ENCODE measurements at regions not wholly inside any gene's neighbourhood (a gene's known extent, or its start where the extent isn't known, plus 50 kb on each side); places are given as distances from the start of the nearest gene placed in this dataset.
"Not testable (repeated sequence)": the region's sequence is repeated elsewhere in the genome, so short reads cannot be mapped to it uniquely, and the experiment has no call there.

DNA sequence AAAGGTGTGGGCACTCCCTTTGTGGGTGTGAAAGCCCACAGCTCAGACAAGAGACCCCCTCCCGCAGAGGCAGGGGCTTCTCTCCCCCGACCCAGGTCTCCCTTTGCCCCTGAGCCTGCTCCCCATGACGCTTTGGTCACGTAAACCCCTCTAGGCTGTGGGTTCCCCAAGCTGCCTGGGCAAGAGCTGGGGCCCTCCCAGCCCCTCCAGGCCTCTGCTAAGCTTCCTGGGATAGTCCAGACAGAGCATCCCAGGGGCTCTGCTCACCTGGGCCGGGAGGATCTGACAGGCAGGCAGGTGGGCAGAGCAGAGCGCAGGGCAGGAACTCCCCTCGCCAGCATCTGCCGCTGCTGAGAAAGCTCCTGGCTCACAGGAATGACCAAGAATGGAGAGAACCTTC is 177.3 kb downstream of the BANP start:
- DNase-seq (ENCODE audit: low read depth) = no peak

GRCh38 chr16:88129133-88129532 is 177.9 kb downstream of the BANP start:
- DNase-seq (ENCODE audit: low read depth) = not testable (repeated sequence)

DNA sequence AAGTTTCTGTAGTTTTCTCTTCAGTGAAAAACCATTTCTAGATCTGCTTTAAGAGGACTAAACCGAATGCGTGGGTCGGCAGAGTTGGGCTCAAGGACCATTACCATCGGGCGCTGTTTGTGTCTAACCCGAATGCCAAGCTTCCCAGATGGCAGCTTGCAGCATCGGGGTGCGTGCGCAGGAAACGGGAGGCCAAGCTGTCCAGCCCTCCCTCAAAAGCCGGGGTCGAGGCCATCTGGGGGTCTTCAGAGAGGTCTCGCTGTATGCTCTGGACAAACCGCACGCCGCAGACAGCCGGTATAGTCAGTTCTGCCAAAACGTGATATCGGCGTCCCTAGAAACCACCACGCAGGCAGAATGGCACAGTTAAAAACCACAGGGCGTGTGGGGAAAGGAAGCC is 178.8 kb downstream of the BANP start:
- no peak for DNase-seq (ENCODE audit: low read depth)

- no peak for DNase-seq (ENCODE audit: low read depth)
These were observed 179.4 kb downstream of the BANP start for GRCh38 chr16:88130681-88131080.

DNA sequence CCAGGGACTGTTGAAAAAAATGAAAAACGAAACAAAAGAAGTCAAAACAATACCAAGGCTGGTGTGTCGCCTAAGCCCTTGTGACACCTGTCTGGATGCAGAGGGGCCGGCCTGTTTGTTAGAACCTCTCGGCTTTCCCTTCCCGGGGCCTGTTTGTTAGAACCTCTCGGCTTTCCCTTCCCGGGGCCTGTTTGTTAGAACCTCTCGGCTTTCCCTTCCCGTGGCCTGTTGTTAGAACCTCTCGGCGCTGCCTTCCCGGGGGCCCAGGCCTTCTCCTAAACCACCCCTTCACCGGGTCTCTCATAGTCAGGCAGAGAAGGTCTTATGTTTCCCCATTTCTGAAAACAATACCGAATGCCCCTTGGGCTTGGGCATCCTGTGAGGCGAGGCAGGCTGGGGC is 180.0 kb downstream of the BANP start:
- DNase-seq (ENCODE audit: low read depth) = no peak

- no peak for DNase-seq (ENCODE audit: low read depth)
These were observed 180.7 kb downstream of the BANP start for GRCh38 chr16:88131966-88132365.

DNA sequence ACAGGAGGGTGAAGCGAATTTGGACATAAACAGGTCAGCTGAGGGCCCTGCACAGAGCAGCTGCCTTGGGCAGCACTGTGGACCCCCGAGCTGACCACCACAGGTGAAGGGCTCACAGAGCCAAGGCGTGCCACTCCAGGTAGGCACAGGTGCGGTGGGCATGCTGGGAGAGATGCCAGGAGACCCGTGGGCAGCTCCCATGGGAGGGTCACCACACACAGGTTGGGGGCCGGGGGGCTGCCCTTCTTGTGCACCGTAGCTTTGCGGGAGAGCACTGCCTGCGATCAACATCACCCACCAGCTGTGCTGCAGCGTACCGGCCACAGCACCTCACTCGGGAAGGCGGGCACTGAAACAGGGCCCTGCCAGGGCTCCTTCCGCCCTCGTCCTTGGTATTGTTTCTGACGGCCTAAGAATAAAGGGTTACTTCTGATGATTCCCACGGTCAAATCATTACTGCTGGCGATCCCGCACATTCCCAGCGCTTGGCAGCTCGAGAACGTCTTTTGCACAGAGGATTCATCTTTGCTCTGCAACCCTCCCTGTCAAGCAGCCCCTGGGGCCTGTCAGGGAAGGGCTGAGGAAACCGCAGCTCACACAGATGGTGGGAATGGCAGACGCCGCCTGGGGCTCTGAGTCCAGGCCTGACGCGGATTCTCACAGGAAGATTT is 181.7 kb downstream of the BANP start:
- DNase-seq (ENCODE audit: low read depth) = no peak

DNA sequence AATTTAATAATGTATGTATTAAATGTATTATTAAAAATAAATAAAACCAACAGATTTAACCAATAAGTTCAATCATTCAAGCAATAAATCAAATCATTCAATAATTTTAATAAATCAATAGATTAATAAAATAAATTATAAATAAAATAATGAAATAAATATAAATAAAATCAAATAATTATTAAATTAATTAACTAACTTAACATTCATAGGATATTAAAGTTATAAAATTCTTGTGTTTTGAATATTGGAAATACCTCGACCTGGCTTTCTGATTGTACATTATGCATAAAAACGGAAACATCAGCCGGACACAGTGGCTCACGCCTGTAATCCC is 182.2 kb downstream of the BANP start:
- no peak for DNase-seq (ENCODE audit: low read depth)

DNA sequence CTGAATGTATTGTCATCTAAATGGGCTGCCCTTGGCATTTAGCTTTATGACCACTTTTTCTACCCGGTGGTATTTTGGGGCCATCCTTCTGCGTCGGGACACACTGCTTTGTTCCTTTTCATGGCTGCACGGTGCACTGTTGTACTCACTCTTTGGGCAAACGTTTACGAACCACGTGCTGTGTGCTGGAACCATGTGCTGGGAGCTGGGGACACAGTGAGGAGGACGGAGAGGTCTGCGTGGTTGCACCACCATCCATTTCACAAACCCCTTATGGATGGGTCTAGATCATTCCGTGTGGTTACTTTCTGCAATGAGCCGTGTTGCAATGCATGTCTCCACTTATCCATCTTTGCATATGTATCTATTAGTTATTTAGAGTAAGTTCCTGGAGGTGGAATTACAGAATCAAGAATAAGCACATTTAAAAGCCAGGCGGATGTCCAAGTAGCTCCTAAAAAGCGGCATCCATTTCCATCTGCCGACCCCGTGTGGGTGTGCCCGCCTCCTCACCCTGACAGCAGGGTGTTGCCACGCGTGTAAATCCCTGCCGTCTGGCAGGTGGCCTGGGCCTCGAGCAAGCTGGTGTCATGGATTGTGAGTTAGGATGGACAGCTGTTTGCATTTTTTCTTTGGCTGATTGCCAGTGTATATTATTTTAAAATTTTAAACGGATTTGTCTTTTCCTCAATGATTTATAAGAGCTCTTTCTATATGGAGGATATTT is 183.1 kb downstream of the BANP start:
- not testable (repeated sequence) for DNase-seq (ENCODE audit: low read depth)

DNA sequence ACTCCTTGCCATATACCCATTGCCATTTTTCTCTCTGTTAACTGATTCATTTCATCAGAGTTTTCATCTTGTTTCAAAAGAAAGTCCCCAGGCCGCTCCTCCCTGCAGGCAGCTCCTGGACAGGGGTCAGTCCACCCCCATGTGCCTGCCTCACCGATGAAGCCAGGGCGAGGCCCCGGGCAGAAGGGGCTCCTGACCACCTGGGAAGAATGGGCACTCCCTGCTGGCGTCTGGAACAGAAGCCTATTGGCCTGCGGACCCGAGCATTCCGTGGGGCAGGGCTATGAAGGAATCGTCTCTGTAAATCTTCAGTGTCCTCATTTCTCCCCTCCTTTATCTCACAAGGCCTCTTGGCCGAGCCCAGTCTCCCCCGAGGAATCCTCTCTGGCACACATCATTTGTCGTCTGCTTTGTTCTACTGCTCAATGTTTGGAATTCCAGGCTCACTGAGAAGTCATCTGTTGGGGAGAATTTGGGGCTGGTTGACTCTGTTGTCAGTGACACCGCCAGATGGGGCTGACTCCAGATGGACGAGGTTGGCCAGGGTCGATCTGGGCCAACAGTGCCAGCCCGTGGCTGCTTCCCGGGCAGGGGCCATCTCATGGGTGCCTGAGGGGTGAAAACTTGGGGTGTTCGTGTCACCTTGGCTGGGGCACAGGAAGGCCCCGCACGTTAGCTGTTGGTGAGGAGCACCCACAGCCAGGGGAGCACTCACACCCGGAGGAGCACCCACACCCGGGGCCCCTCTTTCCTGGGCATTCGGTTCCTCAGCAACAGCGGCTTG is 183.9 kb downstream of the BANP start:
- DNase-seq (ENCODE audit: low read depth) = not testable (repeated sequence)

GRCh38 chr16:88136211-88136713 is 185.0 kb downstream of the BANP start:
- not testable (repeated sequence) for DNase-seq (ENCODE audit: low read depth)

- DNase-seq (ENCODE audit: low read depth) = not testable (repeated sequence)
These were observed 185.7 kb downstream of the BANP start for GRCh38 chr16:88136939-88137338.

DNA sequence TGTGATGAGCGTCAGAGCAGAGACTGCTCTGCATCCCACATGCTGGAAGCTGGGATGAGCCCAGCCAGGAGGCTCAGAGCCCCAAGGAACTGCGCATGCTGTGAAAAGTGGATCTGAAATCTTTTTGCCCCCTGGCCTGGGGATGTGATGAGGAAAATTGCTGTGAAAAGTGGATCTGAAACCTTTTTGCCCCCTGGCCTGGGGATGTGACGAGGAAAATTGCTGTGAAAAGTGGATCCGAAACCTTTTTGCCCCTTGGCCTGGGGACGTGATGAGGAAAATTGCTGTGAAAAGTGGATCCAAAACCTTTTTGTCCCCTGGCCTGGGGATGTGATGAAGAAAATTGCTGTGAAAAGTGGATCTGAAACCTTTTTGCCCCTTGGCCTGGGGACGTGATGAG is 187.9 kb downstream of the BANP start:
- not testable (repeated sequence) for DNase-seq (ENCODE audit: low read depth)

DNA sequence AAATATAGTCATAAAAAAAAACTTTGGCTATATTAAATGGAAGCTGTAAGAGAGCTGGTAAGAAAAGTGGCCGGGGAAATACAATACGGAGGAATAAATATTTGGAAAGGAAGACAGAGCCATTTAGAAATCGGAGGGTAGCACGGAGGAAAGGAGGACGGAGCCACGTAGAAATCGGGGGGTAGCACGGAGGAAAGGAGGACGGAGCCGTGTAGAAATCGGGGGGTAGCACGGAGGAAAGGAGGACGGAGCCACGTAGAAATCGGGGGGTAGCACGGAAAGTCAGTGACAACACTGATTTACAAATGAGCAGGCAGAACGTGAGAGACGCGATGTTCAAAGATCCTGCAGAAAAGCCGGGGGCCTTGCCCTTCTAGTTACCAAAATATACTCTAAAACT is 189.0 kb downstream of the BANP start:
- not testable (repeated sequence) for DNase-seq (ENCODE audit: low read depth)

GRCh38 chr16:88141580-88141979 is 190.3 kb downstream of the BANP start:
- no peak for DNase-seq (ENCODE audit: low read depth)

- DNase-seq (ENCODE audit: low read depth) = not testable (repeated sequence)
These were observed 191.1 kb downstream of the BANP start for GRCh38 chr16:88142056-88142935.

- DNase-seq (ENCODE audit: low read depth) = not testable (repeated sequence)
These were observed 192.1 kb downstream of the BANP start for GRCh38 chr16:88143122-88144027.

DNA sequence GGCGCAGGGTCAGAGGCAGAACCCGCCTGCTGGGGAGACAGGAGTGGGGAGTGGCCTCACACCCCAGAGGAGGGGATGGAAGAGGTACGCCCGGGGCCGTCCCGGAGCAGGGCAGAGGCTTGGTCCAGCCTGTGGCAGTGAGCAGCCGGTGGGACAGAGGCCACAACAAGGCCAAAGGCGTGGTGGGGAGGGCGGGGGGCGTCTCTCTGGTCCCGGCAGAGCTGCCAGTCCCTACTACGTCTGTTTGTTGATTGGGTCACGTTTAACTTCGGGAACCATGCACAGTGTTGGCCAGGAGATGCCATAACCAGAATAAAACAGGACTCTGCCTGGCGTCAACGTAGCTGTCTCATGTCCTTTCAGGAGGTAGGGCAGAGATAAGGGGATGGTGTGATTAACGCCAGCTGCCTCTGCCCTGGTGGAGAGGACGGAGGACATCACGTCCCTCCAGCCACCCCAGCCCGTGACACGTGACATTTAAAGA is 192.8 kb downstream of the BANP start:
- DNase-seq (ENCODE audit: low read depth) = no peak

DNA sequence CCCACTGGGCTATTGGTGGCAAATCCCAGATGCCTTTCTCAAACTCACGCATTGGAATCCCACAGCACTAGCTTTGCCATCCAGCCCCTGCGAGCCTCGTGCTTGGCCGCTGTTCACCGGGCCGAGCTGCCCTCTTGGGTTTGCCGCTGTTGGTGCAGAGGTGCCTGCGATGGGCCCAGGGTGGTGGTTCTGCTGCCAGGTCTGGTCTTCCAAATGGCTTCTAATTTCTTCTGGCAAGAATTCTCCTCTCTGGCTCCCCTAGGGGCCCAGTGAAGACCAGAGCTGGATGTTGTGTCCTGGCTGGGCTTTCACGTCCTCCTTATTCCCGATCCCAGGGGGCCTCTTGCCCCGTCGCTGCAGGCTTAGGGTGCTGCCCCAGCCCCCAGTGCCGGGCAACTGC is 194.1 kb downstream of the BANP start:
- not testable (repeated sequence) for DNase-seq (ENCODE audit: low read depth)

All from HT1080 (cell line).